Neural cell (in vitro differentiated cells): ENCODE measurements at regions not wholly inside any gene's neighbourhood (a gene's known extent, or its start where the extent isn't known, plus 50 kb on each side); places are given as distances from the start of the nearest gene placed in this dataset.

Experiments
- EP300 ChIP-seq: fragments of 450-650 bp; conservative IDR thresholded peaks from 2 replicates; pipeline ENCODE4 v1.6.1; 2014; ENCODE audit warnings: antibody characterized with exemption, mild to moderate bottlenecking, moderate library complexity; ENCODE audit not compliant: poor library complexity, severe bottlenecking
- EZH2 ChIP-seq: fragments of 200-600, 300-800 bp; shearing (Covaris generic), sonication (generic); IDR thresholded peaks from 2 replicates; pipeline ENCODE4 v1.6.1; 2014; ENCODE audit warnings: antibody characterized with exemption, low read length, borderline replicate concordance, mild to moderate bottlenecking; ENCODE audit not compliant: insufficient read depth, poor library complexity, severe bottlenecking
- RAD21 ChIP-seq: fragments of 450-650 bp; conservative IDR thresholded peaks from 2 replicates; pipeline ENCODE4 v1.6.1; 2014; ENCODE audit warnings: antibody characterized with exemption, mild to moderate bottlenecking, moderate library complexity
- SMC3 ChIP-seq: fragments of 450-650 bp; conservative IDR thresholded peaks from 2 replicates; pipeline ENCODE4 v1.6.1; 2014; ENCODE audit warnings: antibody characterized with exemption, mild to moderate bottlenecking, moderate library complexity; ENCODE audit not compliant: poor library complexity
- TF ChIP-seq, protein P1 (sequence below): IDR thresholded peaks from 2 replicates; pipeline ENCODE4 v1.6.1; 2012; ENCODE audit warnings: borderline replicate concordance
- TF ChIP-seq, protein P2 (sequence below): fragments of 450-650 bp; IDR thresholded peaks from 2 replicates; pipeline ENCODE4 v1.5.1; 2014; ENCODE audit warnings: antibody characterized with exemption, mild to moderate bottlenecking, moderate library complexity; ENCODE audit not compliant: poor library complexity, severe bottlenecking

DNA sequence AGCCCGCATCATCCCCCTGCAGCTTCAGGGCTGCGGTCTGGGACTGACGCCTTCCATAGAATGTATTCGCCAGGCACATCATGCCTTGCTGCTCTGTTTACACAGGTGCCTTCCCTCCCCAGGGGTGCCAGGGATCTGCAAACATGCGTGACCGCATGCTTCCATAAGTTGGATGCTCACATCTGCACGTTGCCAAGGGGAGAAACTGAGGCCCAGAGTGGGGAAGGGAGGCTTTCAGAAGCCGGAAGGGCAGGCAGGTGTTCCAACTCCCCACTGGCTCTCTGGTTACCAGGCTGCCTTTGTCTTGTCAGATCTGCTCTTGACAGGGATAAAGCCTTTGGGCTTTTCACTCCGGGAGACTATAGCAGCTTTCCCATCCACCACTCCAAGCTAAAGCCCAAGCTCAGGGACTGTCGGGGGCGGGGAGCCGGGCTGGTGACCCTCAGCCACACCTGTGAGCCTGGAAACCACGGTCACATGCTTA lies 125.8 kb upstream of the TNP1 start:
- TF ChIP-seq, protein P1, sequence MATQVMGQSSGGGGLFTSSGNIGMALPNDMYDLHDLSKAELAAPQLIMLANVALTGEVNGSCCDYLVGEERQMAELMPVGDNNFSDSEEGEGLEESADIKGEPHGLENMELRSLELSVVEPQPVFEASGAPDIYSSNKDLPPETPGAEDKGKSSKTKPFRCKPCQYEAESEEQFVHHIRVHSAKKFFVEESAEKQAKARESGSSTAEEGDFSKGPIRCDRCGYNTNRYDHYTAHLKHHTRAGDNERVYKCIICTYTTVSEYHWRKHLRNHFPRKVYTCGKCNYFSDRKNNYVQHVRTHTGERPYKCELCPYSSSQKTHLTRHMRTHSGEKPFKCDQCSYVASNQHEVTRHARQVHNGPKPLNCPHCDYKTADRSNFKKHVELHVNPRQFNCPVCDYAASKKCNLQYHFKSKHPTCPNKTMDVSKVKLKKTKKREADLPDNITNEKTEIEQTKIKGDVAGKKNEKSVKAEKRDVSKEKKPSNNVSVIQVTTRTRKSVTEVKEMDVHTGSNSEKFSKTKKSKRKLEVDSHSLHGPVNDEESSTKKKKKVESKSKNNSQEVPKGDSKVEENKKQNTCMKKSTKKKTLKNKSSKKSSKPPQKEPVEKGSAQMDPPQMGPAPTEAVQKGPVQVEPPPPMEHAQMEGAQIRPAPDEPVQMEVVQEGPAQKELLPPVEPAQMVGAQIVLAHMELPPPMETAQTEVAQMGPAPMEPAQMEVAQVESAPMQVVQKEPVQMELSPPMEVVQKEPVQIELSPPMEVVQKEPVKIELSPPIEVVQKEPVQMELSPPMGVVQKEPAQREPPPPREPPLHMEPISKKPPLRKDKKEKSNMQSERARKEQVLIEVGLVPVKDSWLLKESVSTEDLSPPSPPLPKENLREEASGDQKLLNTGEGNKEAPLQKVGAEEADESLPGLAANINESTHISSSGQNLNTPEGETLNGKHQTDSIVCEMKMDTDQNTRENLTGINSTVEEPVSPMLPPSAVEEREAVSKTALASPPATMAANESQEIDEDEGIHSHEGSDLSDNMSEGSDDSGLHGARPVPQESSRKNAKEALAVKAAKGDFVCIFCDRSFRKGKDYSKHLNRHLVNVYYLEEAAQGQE: no peak
- TF ChIP-seq, protein P2, sequence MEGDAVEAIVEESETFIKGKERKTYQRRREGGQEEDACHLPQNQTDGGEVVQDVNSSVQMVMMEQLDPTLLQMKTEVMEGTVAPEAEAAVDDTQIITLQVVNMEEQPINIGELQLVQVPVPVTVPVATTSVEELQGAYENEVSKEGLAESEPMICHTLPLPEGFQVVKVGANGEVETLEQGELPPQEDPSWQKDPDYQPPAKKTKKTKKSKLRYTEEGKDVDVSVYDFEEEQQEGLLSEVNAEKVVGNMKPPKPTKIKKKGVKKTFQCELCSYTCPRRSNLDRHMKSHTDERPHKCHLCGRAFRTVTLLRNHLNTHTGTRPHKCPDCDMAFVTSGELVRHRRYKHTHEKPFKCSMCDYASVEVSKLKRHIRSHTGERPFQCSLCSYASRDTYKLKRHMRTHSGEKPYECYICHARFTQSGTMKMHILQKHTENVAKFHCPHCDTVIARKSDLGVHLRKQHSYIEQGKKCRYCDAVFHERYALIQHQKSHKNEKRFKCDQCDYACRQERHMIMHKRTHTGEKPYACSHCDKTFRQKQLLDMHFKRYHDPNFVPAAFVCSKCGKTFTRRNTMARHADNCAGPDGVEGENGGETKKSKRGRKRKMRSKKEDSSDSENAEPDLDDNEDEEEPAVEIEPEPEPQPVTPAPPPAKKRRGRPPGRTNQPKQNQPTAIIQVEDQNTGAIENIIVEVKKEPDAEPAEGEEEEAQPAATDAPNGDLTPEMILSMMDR: no peak
- TF ChIP-seq EP300: no peak
- no peak for TF ChIP-seq EZH2
- no peak for TF ChIP-seq RAD21
- no peak for TF ChIP-seq SMC3
